ENCODE measurements at regions not wholly inside any gene's neighbourhood (a gene's known extent, or its start where the extent isn't known, plus 50 kb on each side); places are given as distances from the start of the nearest gene placed in this dataset.

GRCh38 chr2:217623281-217623912 is 379.4 kb downstream of the TNS1 start:
- peaks cover 4 to 39% (median 16%) of the 10 kb centered on the region in 4 donors for H3K4me1 ChIP-seq
- H3K9me3 ChIP-seq = no peaks in the 10 kb centered on the region
- DNase-seq = no peak
- H3K27ac ChIP-seq = peak overlapping the region; percentile 1 to 74 (median 59)
- H3K4me3 ChIP-seq = no peak overlapping the region
- no peaks in the 10 kb centered on the region for H3K36me3 ChIP-seq
- intact Hi-C loops (cut with DNase I; ENCODE audit: low total_unique reads) = no loop called here
- TF ChIP-seq EP300 (IDR thresholded peaks at IDR 0.05) (no peak), CTCF (IDR thresholded peaks at IDR 0.05) (no peak), POLR2A (IDR thresholded peaks at IDR 0.05) (no peak), POLR2AphosphoS5 (IDR thresholded peaks at IDR 0.05) (no peak)
- H3K27me3 ChIP-seq = no peaks in the 10 kb centered on the region
- WGBS, 5 donors = 77 to 97% (median 93%) methylated on average over 2 of the region's 2 CpGs

- Histone ChIP-seq H3K4me3 (no peak overlapping the region), H3K27ac (peak overlapping the region; percentile 1 to 74 (median 59)), H3K36me3 (no peaks in the 10 kb centered on the region), H3K27me3 (no peaks in the 10 kb centered on the region), H3K4me1 (peaks cover 4 to 32% (median 16%) of the 10 kb centered on the region in 4 donors), H3K9me3 (no peaks in the 10 kb centered on the region)
- intact Hi-C loops (cut with DNase I; ENCODE audit: low total_unique reads) = no loop called here
- TF ChIP-seq POLR2AphosphoS5 (IDR thresholded peaks at IDR 0.05) (peak; percentile 65 to 84 (median 72)), POLR2A (IDR thresholded peaks at IDR 0.05) (no peak), EP300 (IDR thresholded peaks at IDR 0.05) (peak; percentile 18), CTCF (IDR thresholded peaks at IDR 0.05) (no peak)
- peak in 1 of 2 donors; percentile 91 for DNase-seq
- WGBS, 5 donors = 34 to 45% (median 37%) methylated on average over 8 to 9 of the region's 9 CpGs
Observed at GRCh38 chr2:217622205-217623060, 380.4 kb downstream of the TNS1 start.

- intact Hi-C loops (cut with DNase I; ENCODE audit: low total_unique reads) = no loop called here
- Histone ChIP-seq H3K36me3 (no peaks in the 10 kb centered on the region), H3K4me1 (peaks cover 4 to 39% (median 16%) of the 10 kb centered on the region in 4 donors), H3K27ac (peak overlapping the region in 3 of 5 donors; percentile 59 to 74 (median 72)), H3K27me3 (no peaks in the 10 kb centered on the region), H3K4me3 (no peak overlapping the region), H3K9me3 (no peaks in the 10 kb centered on the region)
- TF ChIP-seq CTCF (IDR thresholded peaks at IDR 0.05) = no peak
- no peak for TF ChIP-seq POLR2A (IDR thresholded peaks at IDR 0.05)
- TF ChIP-seq POLR2AphosphoS5 (IDR thresholded peaks at IDR 0.05) = no peak
- TF ChIP-seq EP300 (IDR thresholded peaks at IDR 0.05) = no peak
- 58 to 83% (median 72%) methylated on average over 2 of the region's 2 CpGs for WGBS, 5 donors
- DNase-seq = no peak
Observed at GRCh38 chr2:217621391-217621801, 381.4 kb downstream of the TNS1 start.

- 84 to 96% (median 87%) methylated on average over 2 of the region's 2 CpGs for WGBS, 5 donors
- H3K36me3 ChIP-seq = no peaks in the 10 kb centered on the region
- no peak overlapping the region for H3K27ac ChIP-seq
- H3K9me3 ChIP-seq = no peaks in the 10 kb centered on the region
- no peak for DNase-seq
- H3K4me3 ChIP-seq = no peak overlapping the region
- H3K4me1 ChIP-seq = peaks cover 4 to 27% (median 12%) of the 10 kb centered on the region in 4 donors
- TF ChIP-seq POLR2A (IDR thresholded peaks at IDR 0.05) (no peak), POLR2AphosphoS5 (IDR thresholded peaks at IDR 0.05) (no peak), CTCF (IDR thresholded peaks at IDR 0.05) (no peak), EP300 (IDR thresholded peaks at IDR 0.05) (no peak)
- H3K27me3 ChIP-seq = no peaks in the 10 kb centered on the region
- intact Hi-C loops (cut with DNase I; ENCODE audit: low total_unique reads) = no loop called here
Observed at GRCh38 chr2:217618744-217619143, 384.1 kb downstream of the TNS1 start.
